ENCODE measurements at regions not wholly inside any gene's neighbourhood (a gene's known extent, or its start where the extent isn't known, plus 50 kb on each side); places are given as distances from the start of the nearest gene placed in this dataset.

DNA sequence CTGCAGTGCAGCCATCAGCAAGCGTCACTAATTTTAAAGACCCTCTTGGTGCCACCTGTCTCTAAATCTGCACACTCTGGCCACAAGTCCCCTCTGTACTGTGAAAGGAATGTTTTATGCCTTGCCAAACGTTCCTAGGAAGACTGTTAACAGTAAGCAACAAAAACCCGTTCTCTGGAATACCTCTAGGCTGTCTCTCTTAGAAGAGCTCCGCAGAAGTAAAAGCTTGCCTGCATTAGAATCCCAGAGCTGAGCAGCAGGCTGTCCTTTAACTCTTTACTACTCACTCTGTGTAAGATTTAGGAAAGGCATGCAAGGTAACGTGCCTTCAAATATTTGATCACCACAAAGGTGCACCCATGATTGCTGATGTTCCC, 53.9 kb upstream of the C9orf72 start:
- TF ChIP-seq, protein P1, sequence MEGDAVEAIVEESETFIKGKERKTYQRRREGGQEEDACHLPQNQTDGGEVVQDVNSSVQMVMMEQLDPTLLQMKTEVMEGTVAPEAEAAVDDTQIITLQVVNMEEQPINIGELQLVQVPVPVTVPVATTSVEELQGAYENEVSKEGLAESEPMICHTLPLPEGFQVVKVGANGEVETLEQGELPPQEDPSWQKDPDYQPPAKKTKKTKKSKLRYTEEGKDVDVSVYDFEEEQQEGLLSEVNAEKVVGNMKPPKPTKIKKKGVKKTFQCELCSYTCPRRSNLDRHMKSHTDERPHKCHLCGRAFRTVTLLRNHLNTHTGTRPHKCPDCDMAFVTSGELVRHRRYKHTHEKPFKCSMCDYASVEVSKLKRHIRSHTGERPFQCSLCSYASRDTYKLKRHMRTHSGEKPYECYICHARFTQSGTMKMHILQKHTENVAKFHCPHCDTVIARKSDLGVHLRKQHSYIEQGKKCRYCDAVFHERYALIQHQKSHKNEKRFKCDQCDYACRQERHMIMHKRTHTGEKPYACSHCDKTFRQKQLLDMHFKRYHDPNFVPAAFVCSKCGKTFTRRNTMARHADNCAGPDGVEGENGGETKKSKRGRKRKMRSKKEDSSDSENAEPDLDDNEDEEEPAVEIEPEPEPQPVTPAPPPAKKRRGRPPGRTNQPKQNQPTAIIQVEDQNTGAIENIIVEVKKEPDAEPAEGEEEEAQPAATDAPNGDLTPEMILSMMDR (conservative IDR thresholded peaks at IDR 0.05): no peak
- no peak for TF ChIP-seq EZH2 (IDR thresholded peaks at IDR 0.05; ENCODE audit: low read depth)

Data from PC-9 (cell line).